GM12878 (cell line): ENCODE measurements at regions not wholly inside any gene's neighbourhood (a gene's known extent, or its start where the extent isn't known, plus 50 kb on each side); places are given as distances from the start of the nearest gene placed in this dataset.

ENCODE experiments used
- ATAC-seq: fragments of 200-7000 bp; cut with Tn5 transposase; 3 replicates; pipeline ENCODE4 v1.9.1; 2020; ENCODE audit warnings: mild to moderate bottlenecking, moderate library complexity
- BruUV-seq: library from RNA; stranded (reverse); fragments of 400-500 nt; replicated peaks from 2 replicates; lab custom pipeline; 2021; lab: Mats Ljungman, UMichigan
- CTCF ChIA-PET: fragments of 300-600 bp; sonication (Branson Sonifier 250); formaldehyde crosslinking; extraction: SDS; loops from one replicate; lab custom pipeline; 2021; ENCODE audit warnings: inconsistent platforms; lab: Yijun Ruan, JAX
- POLR2A ChIA-PET: fragments of 350-600 bp; formaldehyde crosslinking; extraction: SDS; loops from one replicate; lab custom pipeline; 2021; ENCODE audit warnings: inconsistent platforms; lab: Charles Lee
- RAD21 ChIA-PET: fragments of 300-600 bp; sonication (Branson Sonifier 250); formaldehyde crosslinking; loops from one replicate; lab custom pipeline; 2023; ENCODE audit warnings: antibody characterized with exemption; ENCODE audit not compliant: unreplicated experiment; lab: Charles Lee
- SMC1A ChIA-PET: fragments of 300-600 bp; sonication (Branson Sonifier 250); formaldehyde crosslinking; loops from one replicate; lab custom pipeline; 2023; ENCODE audit not compliant: unreplicated experiment, uncharacterized antibody; lab: Charles Lee
- DNase-seq: peaks from one replicate; pipeline ENCODE4 v3.0.0-alpha.2; 2011; ENCODE audit warnings: low read depth, low spot score
- FAIRE-seq: peaks from 3 replicates; lab custom pipeline; 2011; peaks lifted over from hg19 to GRCh38; lab: Jason Lieb, UNC
- H2AFZ ChIP-seq: 2 replicates; pipeline ENCODE4 v1.6.0; 2011; ENCODE audit warnings: low read depth, low read length, control low read depth; ENCODE audit not compliant: control insufficient read depth
- H3K27ac ChIP-seq: 2 replicates; pipeline ENCODE4 v1.5.1; 2011; ENCODE audit warnings: control low read depth; ENCODE audit not compliant: control insufficient read depth, insufficient read depth
- H3K27me3 ChIP-seq, 2 experiments: replicated peaks in 1 of 2; 2 replicates each; pipeline versions ENCODE4 v1.6.0 to v1.6.1; 2011; ENCODE audit warnings: low read length in 1 of 2; ENCODE audit not compliant: control insufficient read depth in 2 of 2, insufficient read depth in 2 of 2
- H3K36me3 ChIP-seq, 2 experiments: 2 replicates each; pipeline ENCODE4 v1.5.1; 2011; ENCODE audit warnings: low read length in 1 of 2; ENCODE audit not compliant: control insufficient read depth in 2 of 2, insufficient read depth in 2 of 2
- H3K4me1 ChIP-seq: 2 replicates; pipeline ENCODE4 v1.6.1; 2011; ENCODE audit warnings: mild to moderate bottlenecking, low read length, moderate library complexity, mixed read lengths; ENCODE audit not compliant: control insufficient read depth, insufficient read depth
- H3K4me2 ChIP-seq: 2 replicates; pipeline ENCODE4 v1.6.0; 2011; ENCODE audit warnings: control low read depth; ENCODE audit not compliant: control insufficient read depth, insufficient read depth
- H3K4me3 ChIP-seq: fragments of 200-600 bp; sonication (generic); 2 replicates; pipeline ENCODE4 v1.5.1; 2016
- H3K79me2 ChIP-seq: 2 replicates; pipeline ENCODE4 v1.6.0; 2011; ENCODE audit warnings: low read length; ENCODE audit not compliant: control insufficient read depth, insufficient read depth
- H3K9ac ChIP-seq: 2 replicates; pipeline ENCODE4 v1.8.0; 2011; ENCODE audit warnings: low read length, control low read depth, mixed read lengths; ENCODE audit not compliant: control insufficient read depth, insufficient read depth
- H3K9me3 ChIP-seq: replicated peaks from 3 replicates; pipeline ENCODE4 v1.5.1; 2011; ENCODE audit warnings: mild to moderate bottlenecking, low read length; ENCODE audit not compliant: control insufficient read depth, insufficient read depth
- H4K20me1 ChIP-seq: 2 replicates; pipeline ENCODE4 v1.6.0; 2011; ENCODE audit not compliant: control insufficient read depth, insufficient read depth
- CREB1 ChIP-seq: IDR thresholded peaks from 2 replicates; pipeline ENCODE4 v1.6.1; 2012; ENCODE audit warnings: low read depth, mild to moderate bottlenecking, inconsistent platforms
- CREM ChIP-seq: IDR thresholded peaks from 2 replicates; pipeline ENCODE4 v1.6.1; 2014; ENCODE audit warnings: antibody characterized with exemption, low read depth
- EGR1 ChIP-seq, 2 experiments: IDR thresholded peaks; 1 replicate in 1 of 2; 2 replicates in 1 of 2; pipeline ENCODE4 v1.6.1; 2011 to 2012; ENCODE audit warnings: low read depth in 2 of 2, low read length in 2 of 2, borderline replicate concordance in 1 of 2, mild to moderate bottlenecking in 1 of 2, moderate library complexity in 1 of 2
- FOXM1 ChIP-seq: IDR thresholded peaks from 2 replicates; pipeline ENCODE4 v1.6.1; 2012; ENCODE audit warnings: low read depth, mild to moderate bottlenecking, inconsistent platforms, low read length, moderate library complexity
- GABPA ChIP-seq: IDR thresholded peaks from 2 replicates; pipeline ENCODE4 v1.6.1; 2014; ENCODE audit warnings: antibody characterized with exemption, low read depth, mild to moderate bottlenecking, inconsistent platforms
- HCFC1 ChIP-seq: fragments of 150-350 bp; IDR thresholded peaks from 2 replicates; pipeline ENCODE4 v1.6.1; 2014; ENCODE audit warnings: low read length
- HDAC6 ChIP-seq: fragments of 200-600 bp; sonication (generic); IDR thresholded peaks from one replicate; pipeline ENCODE4 v1.8.0; 2017; ENCODE audit warnings: antibody characterized with exemption; ENCODE audit not compliant: unreplicated experiment
- MTA2 ChIP-seq: fragments of 450-650 bp; IDR thresholded peaks from 2 replicates; pipeline ENCODE4 v1.6.1; 2016; ENCODE audit warnings: low read depth, mild to moderate bottlenecking, moderate library complexity
- SREBF2 ChIP-seq: IDR thresholded peaks from 2 replicates; pipeline ENCODE4 v1.6.1; 2012; ENCODE audit warnings: mild to moderate bottlenecking, low read length
- STAT3 ChIP-seq: IDR thresholded peaks from 2 replicates; pipeline ENCODE4 v1.6.1; 2011; ENCODE audit warnings: low read depth, low read length, improper control_type of control experiment
- TCF12 ChIP-seq: IDR thresholded peaks from 2 replicates; pipeline ENCODE4 v1.6.1; 2011; ENCODE audit warnings: low read depth, mild to moderate bottlenecking, low read length
- ZNF207 ChIP-seq: fragments of 450-650 bp; IDR thresholded peaks from 2 replicates; pipeline ENCODE4 v1.6.1; 2014; ENCODE audit warnings: antibody characterized with exemption, mild to moderate bottlenecking, borderline replicate concordance
- ZZZ3 ChIP-seq: IDR thresholded peaks from 2 replicates; pipeline ENCODE4 v1.6.1; 2011; ENCODE audit warnings: low read depth; ENCODE audit not compliant: control insufficient read depth, insufficient read length
- WGBS: methylation state at CpG from one replicate; pipeline ENCODE4 v1.1.6; 2016; ENCODE audit warnings: low lambda C conversion rate; ENCODE audit not compliant: insufficient replicate concordance, insufficient coverage; ENCODE audit errors: missing lambda C conversion rate; 5-methylcytosine and 5-hydroxymethylcytosine counted together
- in situ Hi-C: fragments of 300-500 bp; cut with MboI; formaldehyde crosslinking; loops from 9 replicates; pipeline ENCODE4 v1.14.3; 2018; ENCODE audit warnings: mixed read lengths
- intact Hi-C: fragments of 100-400 bp; cut with micrococcal nuclease; formaldehyde crosslinking; loops from one replicate; pipeline ENCODE4 v1.14.2; 2022; ENCODE audit not compliant: unreplicated experiment
- TF ChIP-seq, protein P1 (sequence below): fragments of 450-650 bp; formaldehyde crosslinking; IDR thresholded peaks from 2 replicates; pipeline ENCODE4 v1.4.0; 2020; ENCODE audit warnings: mild to moderate bottlenecking, moderate library complexity
- TF ChIP-seq, protein P2 (sequence below): IDR thresholded peaks from 2 replicates; pipeline ENCODE4 v1.6.1; 2011; ENCODE audit warnings: mild to moderate bottlenecking, low read depth, low read length, moderate library complexity; ENCODE audit not compliant: insufficient replicate concordance

DNA sequence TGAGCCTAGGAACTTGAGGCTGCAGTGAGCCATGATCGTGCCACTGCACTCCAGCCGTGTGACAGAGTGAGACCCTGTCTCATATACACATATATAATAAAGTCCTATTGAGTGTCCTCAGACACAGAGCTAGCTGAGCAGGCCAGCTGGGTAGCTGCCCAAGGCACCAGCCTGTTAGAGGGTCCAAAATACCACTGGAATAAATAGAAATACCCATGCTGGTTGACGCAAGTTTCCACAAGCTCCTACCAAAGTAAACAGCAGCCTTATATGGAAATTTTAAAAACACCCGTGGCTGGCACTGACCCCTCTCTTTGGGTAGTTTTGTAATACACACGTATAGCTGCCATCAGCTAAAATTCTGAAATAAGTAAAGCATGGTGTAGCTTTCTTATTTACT is 348.6 kb downstream of the BCOR start:
- Histone ChIP-seq H3K36me3 (no peaks in the 10 kb centered on the region), H3K9ac (no peak overlapping the region), H2AFZ (no peak overlapping the region), H3K27ac (no peak overlapping the region), H3K9me3 (no peaks in the 10 kb centered on the region; the same call in 2 of the 3 replicates), H3K4me1 (no peaks in the 10 kb centered on the region), H3K4me2 (no peak overlapping the region), H4K20me1 (no peaks in the 10 kb centered on the region), H3K79me2 (no peaks in the 10 kb centered on the region), H3K4me3 (no peak overlapping the region), H3K27me3 (no peaks in the 10 kb centered on the region; a peak in 1 of 4 replicates)
- CTCF ChIA-PET, result no interaction called here
- FAIRE-seq, result no peak
- WGBS, result 38% methylated on average over 5 of the region's 5 CpGs
- BruUV-seq, result no TSS peak
- SMC1A ChIA-PET, result no interaction called here
- POLR2A ChIA-PET, result no interaction called here
- TF ChIP-seq, protein P1, sequence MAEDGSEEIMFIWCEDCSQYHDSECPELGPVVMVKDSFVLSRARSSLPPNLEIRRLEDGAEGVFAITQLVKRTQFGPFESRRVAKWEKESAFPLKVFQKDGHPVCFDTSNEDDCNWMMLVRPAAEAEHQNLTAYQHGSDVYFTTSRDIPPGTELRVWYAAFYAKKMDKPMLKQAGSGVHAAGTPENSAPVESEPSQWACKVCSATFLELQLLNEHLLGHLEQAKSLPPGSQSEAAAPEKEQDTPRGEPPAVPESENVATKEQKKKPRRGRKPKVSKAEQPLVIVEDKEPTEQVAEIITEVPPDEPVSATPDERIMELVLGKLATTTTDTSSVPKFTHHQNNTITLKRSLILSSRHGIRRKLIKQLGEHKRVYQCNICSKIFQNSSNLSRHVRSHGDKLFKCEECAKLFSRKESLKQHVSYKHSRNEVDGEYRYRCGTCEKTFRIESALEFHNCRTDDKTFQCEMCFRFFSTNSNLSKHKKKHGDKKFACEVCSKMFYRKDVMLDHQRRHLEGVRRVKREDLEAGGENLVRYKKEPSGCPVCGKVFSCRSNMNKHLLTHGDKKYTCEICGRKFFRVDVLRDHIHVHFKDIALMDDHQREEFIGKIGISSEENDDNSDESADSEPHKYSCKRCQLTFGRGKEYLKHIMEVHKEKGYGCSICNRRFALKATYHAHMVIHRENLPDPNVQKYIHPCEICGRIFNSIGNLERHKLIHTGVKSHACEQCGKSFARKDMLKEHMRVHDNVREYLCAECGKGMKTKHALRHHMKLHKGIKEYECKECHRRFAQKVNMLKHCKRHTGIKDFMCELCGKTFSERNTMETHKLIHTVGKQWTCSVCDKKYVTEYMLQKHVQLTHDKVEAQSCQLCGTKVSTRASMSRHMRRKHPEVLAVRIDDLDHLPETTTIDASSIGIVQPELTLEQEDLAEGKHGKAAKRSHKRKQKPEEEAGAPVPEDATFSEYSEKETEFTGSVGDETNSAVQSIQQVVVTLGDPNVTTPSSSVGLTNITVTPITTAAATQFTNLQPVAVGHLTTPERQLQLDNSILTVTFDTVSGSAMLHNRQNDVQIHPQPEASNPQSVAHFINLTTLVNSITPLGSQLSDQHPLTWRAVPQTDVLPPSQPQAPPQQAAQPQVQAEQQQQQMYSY (CRISPR knock-in tag), result no peak
- no peak for TF ChIP-seq GABPA
- no peak for TF ChIP-seq FOXM1
- TF ChIP-seq TCF12, result no peak
- TF ChIP-seq MTA2, result no peak
- TF ChIP-seq CREB1, result no peak
- no peak for TF ChIP-seq CREM
- TF ChIP-seq ZNF207, result no peak
- no peak for TF ChIP-seq STAT3
- TF ChIP-seq, protein P2, sequence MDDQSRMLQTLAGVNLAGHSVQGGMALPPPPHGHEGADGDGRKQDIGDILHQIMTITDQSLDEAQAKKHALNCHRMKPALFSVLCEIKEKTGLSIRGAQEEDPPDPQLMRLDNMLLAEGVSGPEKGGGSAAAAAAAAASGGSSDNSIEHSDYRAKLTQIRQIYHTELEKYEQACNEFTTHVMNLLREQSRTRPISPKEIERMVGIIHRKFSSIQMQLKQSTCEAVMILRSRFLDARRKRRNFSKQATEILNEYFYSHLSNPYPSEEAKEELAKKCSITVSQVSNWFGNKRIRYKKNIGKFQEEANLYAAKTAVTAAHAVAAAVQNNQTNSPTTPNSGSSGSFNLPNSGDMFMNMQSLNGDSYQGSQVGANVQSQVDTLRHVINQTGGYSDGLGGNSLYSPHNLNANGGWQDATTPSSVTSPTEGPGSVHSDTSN, result no peak
- no peak for TF ChIP-seq HCFC1
- TF ChIP-seq ZZZ3, result no peak
- TF ChIP-seq SREBF2, result no peak
- TF ChIP-seq EGR1 (IDR thresholded peaks at IDR 0.05; ENCODE audit: borderline replicate concordance in 1 of 2, low read depth in 2 of 2, low read length in 2 of 2), result no peak
- TF ChIP-seq HDAC6, result no peak
- in situ Hi-C loops, result no loop called here
- RAD21 ChIA-PET, result no interaction called here
- intact Hi-C loops, result no loop called here
- no peak for ATAC-seq
- no peak for DNase-seq
